GM12865 (cell line): ENCODE measurements at regions not wholly inside any gene's neighbourhood (a gene's known extent, or its start where the extent isn't known, plus 50 kb on each side); places are given as distances from the start of the nearest gene placed in this dataset.

ENCODE experiments used
- DNase-seq: peaks from one replicate; pipeline ENCODE4 v3.0.0; 2010; ENCODE audit warnings: low read depth
- H3K4me3 ChIP-seq: 2 replicates; pipeline ENCODE4 v1.5.1; 2011; ENCODE audit warnings: mild to moderate bottlenecking, low read depth, low read length, control low read depth
- CTCF ChIP-seq: IDR thresholded peaks from 2 replicates; pipeline ENCODE4 v1.5.1; 2011; ENCODE audit warnings: low read length, control low read depth, low read depth, inconsistent platforms; ENCODE audit not compliant: insufficient read depth; ENCODE audit errors: missing control alignments

GRCh38 chr12:131380220-131380964 is 330.5 kb upstream of the SFSWAP start:
- no peak for DNase-seq
- no peak overlapping the region for H3K4me3 ChIP-seq
- TF ChIP-seq CTCF = no peak

- DNase-seq = no peak
- TF ChIP-seq CTCF = no peak
- no peak overlapping the region for H3K4me3 ChIP-seq
Observed at GRCh38 chr12:131380965-131381705, 329.8 kb upstream of the SFSWAP start.

- DNase-seq = no peak
- no peak overlapping the region for H3K4me3 ChIP-seq
- TF ChIP-seq CTCF = no peak
Observed at GRCh38 chr12:131381716-131382430, 329.0 kb upstream of the SFSWAP start.

- DNase-seq = no peak
- TF ChIP-seq CTCF = no peak
- no peak overlapping the region for H3K4me3 ChIP-seq
Observed at GRCh38 chr12:131383291-131383690, 327.6 kb upstream of the SFSWAP start.

- DNase-seq = no peak
- TF ChIP-seq CTCF = no peak
- H3K4me3 ChIP-seq = no peak overlapping the region
Observed at GRCh38 chr12:131383741-131384543, 326.9 kb upstream of the SFSWAP start.

- no peak for TF ChIP-seq CTCF
- DNase-seq = no peak
- no peak overlapping the region for H3K4me3 ChIP-seq
Observed at GRCh38 chr12:131384544-131384855, 326.4 kb upstream of the SFSWAP start.
